Peyer's patch (tissue), 4 donors: ENCODE measurements at regions not wholly inside any gene's neighbourhood (a gene's known extent, or its start where the extent isn't known, plus 50 kb on each side); places are given as distances from the start of the nearest gene placed in this dataset.

ENCODE experiments used
- CTCF ChIP-seq, 6 experiments: fragments of 450-650 bp in 4 of 6; fragments of 200-600 bp in 2 of 6; sonication (generic) in 1 of 6; IDR thresholded peaks; one replicate each; pipeline ENCODE4 v1.5.1; 2017 to 2019; ENCODE audit warnings: antibody characterized with exemption in 6 of 6, mild to moderate bottlenecking in 3 of 6, moderate library complexity in 1 of 6
- POLR2A ChIP-seq, 2 donors: fragments of 450-650 bp; IDR thresholded peaks; one replicate each; pipeline ENCODE4 v1.5.1; 2017; ENCODE audit warnings: antibody characterized with exemption in 2 of 2, mild to moderate bottlenecking in 2 of 2, moderate library complexity in 2 of 2

GRCh38 chr11:45569776-45570175 lies 95.6 kb downstream of the CHST1 start:
- TF ChIP-seq POLR2A (IDR thresholded peaks at IDR 0.05) (no peak), CTCF (IDR thresholded peaks at IDR 0.05) (no peak)
